Activated CD4-positive, alpha-beta memory T cell treated with anti-CD3 and anti-CD28 coated beads, Interleukin-2, amount 10 ng/mL, durations not matched to agents 7 days and 5 days (primary cell): ENCODE measurements at regions not wholly inside any gene's neighbourhood (a gene's known extent, or its start where the extent isn't known, plus 50 kb on each side); places are given as distances from the start of the nearest gene placed in this dataset.

Source experiments
- CTCF ChIA-PET: fragments of 350-600 bp; sonication (Branson Sonifier 250); formaldehyde crosslinking; loops from one replicate; lab custom pipeline; 2021; ENCODE audit warnings: antibody characterized with exemption, inconsistent platforms; lab: Charles Lee
- POLR2A ChIA-PET: fragments of 350-600 bp; sonication (Branson Sonifier 250); formaldehyde crosslinking; loops from one replicate; lab custom pipeline; 2021; ENCODE audit warnings: antibody characterized with exemption; lab: Charles Lee
- DNase-seq: peaks from one replicate; pipeline ENCODE4 v3.0.0-alpha.2; 2020
- H3K27ac Mint-ChIP-seq: one replicate; pipeline ENCODE4 v1.8.0; 2021; ENCODE audit warnings: mild to moderate bottlenecking, mixed read lengths
- H3K27me3 Mint-ChIP-seq: one replicate; pipeline ENCODE4 v1.8.0; 2021; ENCODE audit warnings: mixed read lengths
- H3K36me3 Mint-ChIP-seq: one replicate; pipeline ENCODE4 v1.8.0; 2021; ENCODE audit warnings: low read depth, mixed read lengths
- H3K4me1 Mint-ChIP-seq: one replicate; pipeline ENCODE4 v1.8.0; 2021; ENCODE audit warnings: mixed read lengths
- H3K4me3 Mint-ChIP-seq: one replicate; pipeline ENCODE4 v1.8.0; 2021; ENCODE audit warnings: mild to moderate bottlenecking, mixed read lengths
- H3K9me3 Mint-ChIP-seq: one replicate; pipeline ENCODE4 v1.8.0; 2021; ENCODE audit warnings: mixed read lengths

DNA sequence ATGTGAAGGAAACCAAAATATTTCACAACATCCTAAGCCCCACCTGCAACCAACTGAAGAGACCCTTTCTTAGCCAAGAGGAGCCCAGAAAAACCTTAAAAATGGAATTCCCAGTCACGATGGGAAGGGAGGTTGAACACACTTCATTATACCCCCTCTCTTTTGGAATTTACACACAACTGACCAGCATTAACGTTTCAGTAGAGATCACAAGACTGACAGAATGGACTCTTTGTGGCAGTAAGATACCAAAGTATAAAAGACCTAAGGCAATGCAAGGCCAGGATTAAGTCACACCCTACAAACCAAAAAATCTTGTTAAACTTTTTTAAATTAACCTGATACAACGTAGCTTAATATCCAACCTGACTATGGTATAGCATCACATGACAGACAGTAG lies 190.9 kb downstream of the OTOR start:
- Mint-ChIP-seq H3K27me3 (no peaks in the 10 kb centered on the region), H3K4me1 (no peaks in the 10 kb centered on the region), H3K27ac (no peak overlapping the region), H3K9me3 (no peaks in the 10 kb centered on the region), H3K4me3 (no peak overlapping the region), H3K36me3 (no peaks in the 10 kb centered on the region)
- no peak for DNase-seq
- ChIA-PET CTCF (no interaction called here), POLR2A (no interaction called here)

DNA sequence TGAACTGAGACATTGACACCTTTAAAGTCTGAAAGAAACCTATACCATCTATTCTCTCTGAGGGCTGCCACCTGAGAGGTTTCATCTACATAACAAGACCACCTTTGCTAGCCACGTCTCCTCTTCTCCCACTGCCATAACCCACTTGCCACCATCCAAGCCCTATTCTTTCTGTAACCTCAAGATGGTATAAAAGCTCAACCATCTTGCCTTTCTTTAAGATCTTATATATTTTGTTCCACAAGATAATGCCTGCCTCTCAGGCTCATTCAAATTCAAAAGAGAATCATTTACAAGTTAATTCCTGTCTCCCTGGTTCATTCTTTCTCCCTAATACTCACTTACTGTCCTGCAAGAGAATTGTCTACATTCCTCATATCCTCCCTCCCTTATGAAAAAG lies 192.5 kb downstream of the OTOR start:
- no peak for DNase-seq
- no peaks in the 10 kb centered on the region for H3K36me3 Mint-ChIP-seq
- CTCF ChIA-PET = no interaction called here
- POLR2A ChIA-PET = no interaction called here
- H3K4me3 Mint-ChIP-seq = no peak overlapping the region
- H3K4me1 Mint-ChIP-seq = no peaks in the 10 kb centered on the region
- no peaks in the 10 kb centered on the region for H3K27me3 Mint-ChIP-seq
- no peaks in the 10 kb centered on the region for H3K9me3 Mint-ChIP-seq
- H3K27ac Mint-ChIP-seq = no peak overlapping the region

DNA sequence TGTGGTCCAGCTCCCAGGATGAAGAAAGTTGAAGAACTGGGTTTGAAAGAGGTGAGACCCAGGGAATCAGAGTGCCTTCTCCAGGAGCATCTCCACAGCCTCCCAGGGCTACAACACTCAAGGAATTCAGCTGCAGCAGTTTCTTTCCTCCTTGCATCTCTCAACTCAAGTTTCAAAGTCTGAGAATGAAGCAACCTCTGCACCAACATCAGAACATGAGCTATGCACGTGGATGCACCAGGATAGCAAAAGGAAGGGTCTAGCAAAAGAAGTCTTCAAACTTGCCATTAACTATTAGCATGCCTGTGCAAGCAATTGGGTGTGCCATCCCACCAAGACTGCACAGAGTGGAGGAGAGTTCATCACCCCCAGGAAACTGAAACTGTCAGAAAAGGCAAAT lies 193.9 kb downstream of the OTOR start:
- no peak for DNase-seq
- ChIA-PET POLR2A (no interaction called here), CTCF (interaction anchor here (0.6 kb wide), 1 partner anchor 1045 kb away, joined by 3 read pairs; no protein-coding TSS in a partner anchor)
- Mint-ChIP-seq H3K4me1 (no peaks in the 10 kb centered on the region), H3K27me3 (no peaks in the 10 kb centered on the region), H3K9me3 (no peaks in the 10 kb centered on the region), H3K36me3 (no peaks in the 10 kb centered on the region), H3K27ac (no peak overlapping the region), H3K4me3 (no peak overlapping the region)

DNA sequence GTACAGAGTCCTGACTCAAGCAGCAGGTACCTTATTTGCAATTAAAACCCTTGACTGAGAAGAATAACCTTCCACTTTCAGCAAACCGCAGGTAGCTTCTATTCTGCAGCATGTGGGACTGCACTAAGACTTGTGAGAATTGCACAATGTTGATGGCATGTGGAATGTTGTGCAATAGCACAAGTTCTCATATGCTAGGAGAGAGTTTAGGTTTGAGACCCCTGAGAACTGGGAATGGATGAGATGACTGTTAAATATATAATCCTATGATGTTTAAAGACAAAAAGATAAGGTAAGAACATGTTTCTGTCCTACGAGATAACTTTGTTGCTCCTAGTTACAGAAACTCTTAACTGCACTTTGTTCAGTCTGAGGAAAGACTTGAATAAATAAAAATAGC lies 194.6 kb downstream of the OTOR start:
- Mint-ChIP-seq H3K9me3 (no peaks in the 10 kb centered on the region), H3K27ac (no peak overlapping the region), H3K36me3 (no peaks in the 10 kb centered on the region), H3K4me1 (no peaks in the 10 kb centered on the region), H3K4me3 (no peak overlapping the region), H3K27me3 (no peaks in the 10 kb centered on the region)
- no peak for DNase-seq
- POLR2A ChIA-PET = no interaction called here
- CTCF ChIA-PET = no interaction called here

DNA sequence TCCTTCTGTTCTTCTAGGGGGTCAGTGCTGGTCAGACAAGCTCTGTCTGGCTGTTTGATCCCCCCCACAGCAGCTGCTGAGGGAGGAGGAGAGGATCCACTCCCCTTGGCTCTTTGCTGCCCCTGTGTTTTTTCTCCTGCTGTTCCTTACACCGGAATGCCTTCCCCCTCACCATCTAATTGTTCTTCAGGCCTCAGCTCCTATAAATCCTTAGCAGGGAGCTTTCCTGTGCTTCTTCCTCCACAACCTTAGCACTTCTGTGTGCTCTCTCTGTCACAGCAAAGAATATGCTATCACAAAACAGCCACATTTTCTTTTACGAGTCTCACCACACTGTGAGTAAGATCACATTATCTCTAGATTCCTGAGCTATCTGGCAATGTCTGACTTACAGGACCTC lies 196.6 kb downstream of the OTOR start:
- Mint-ChIP-seq H3K4me1 (no peaks in the 10 kb centered on the region), H3K9me3 (no peaks in the 10 kb centered on the region), H3K27ac (no peak overlapping the region), H3K4me3 (no peak overlapping the region), H3K36me3 (no peaks in the 10 kb centered on the region), H3K27me3 (no peaks in the 10 kb centered on the region)
- ChIA-PET POLR2A (no interaction called here), CTCF (no interaction called here)
- DNase-seq = no peak

DNA sequence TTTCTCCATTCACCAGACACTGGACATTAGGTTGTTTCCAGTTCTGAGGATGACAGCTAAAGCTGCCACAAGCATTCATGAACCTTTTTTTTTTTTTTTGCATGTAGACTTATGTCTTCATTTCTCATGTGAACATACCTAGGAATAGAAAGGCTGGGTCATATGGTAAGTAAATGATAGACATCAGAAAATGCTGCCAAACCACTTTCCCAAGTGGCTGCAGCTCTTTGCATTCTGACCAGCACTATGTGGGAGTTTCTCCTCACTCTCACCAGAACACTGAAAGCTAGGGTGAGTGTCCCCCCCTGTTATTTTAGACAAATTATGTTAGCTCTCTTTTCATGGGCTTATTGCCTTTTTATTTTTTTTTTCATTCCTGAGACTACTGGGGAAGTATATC lies 197.5 kb downstream of the OTOR start:
- no peak overlapping the region for H3K4me3 Mint-ChIP-seq
- H3K4me1 Mint-ChIP-seq = no peaks in the 10 kb centered on the region
- H3K27ac Mint-ChIP-seq = no peak overlapping the region
- ChIA-PET CTCF (no interaction called here), POLR2A (no interaction called here)
- no peak for DNase-seq
- H3K9me3 Mint-ChIP-seq = no peaks in the 10 kb centered on the region
- H3K36me3 Mint-ChIP-seq = no peaks in the 10 kb centered on the region
- H3K27me3 Mint-ChIP-seq = no peaks in the 10 kb centered on the region

DNA sequence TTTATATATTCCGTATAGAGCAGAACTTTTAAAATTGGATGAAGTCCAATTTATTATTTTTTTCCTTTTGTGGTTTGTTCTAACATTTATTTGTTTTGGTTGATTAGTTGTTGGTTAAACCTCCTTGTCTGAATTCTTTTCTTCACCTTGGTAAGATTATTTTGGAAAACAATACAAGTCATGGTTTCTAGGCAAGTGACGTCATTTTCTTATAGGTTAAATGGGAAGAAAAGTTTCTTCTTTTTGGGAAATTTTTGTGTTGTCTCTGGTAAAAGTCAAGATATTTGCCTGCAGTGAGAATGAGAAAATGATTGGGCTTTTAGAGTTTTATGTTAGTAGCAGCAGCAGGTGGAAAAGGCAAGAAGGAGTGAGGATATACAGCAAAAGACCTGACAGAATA lies 197.9 kb downstream of the OTOR start:
- no peak for DNase-seq
- POLR2A ChIA-PET = no interaction called here
- no peak overlapping the region for H3K27ac Mint-ChIP-seq
- no peaks in the 10 kb centered on the region for H3K4me1 Mint-ChIP-seq
- no peaks in the 10 kb centered on the region for H3K36me3 Mint-ChIP-seq
- no peaks in the 10 kb centered on the region for H3K27me3 Mint-ChIP-seq
- no peaks in the 10 kb centered on the region for H3K9me3 Mint-ChIP-seq
- no peak overlapping the region for H3K4me3 Mint-ChIP-seq
- CTCF ChIA-PET = no interaction called here

DNA sequence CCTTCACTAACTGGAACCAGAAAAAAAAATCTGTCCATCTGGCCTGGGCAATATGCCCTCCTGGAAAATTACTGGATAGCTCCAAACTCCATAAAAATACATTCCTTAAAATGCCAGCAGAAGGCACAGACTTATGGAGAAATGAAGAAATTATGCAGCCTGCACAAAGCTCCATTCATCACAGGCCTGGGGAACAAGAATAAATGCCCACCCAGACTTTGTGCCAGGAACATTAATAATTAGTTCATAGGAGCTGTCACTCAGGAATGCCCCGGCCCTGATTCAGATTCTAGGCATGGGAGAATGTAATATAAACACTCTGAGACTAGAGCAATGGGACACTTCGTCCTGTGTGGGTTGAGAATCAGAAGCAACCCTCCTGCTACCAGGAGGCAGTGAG lies 199.3 kb downstream of the OTOR start:
- POLR2A ChIA-PET = no interaction called here
- Mint-ChIP-seq H3K27ac (no peak overlapping the region), H3K36me3 (no peaks in the 10 kb centered on the region), H3K27me3 (no peaks in the 10 kb centered on the region), H3K4me1 (no peaks in the 10 kb centered on the region), H3K4me3 (no peak overlapping the region), H3K9me3 (no peaks in the 10 kb centered on the region)
- CTCF ChIA-PET = no interaction called here
- DNase-seq = no peak

DNA sequence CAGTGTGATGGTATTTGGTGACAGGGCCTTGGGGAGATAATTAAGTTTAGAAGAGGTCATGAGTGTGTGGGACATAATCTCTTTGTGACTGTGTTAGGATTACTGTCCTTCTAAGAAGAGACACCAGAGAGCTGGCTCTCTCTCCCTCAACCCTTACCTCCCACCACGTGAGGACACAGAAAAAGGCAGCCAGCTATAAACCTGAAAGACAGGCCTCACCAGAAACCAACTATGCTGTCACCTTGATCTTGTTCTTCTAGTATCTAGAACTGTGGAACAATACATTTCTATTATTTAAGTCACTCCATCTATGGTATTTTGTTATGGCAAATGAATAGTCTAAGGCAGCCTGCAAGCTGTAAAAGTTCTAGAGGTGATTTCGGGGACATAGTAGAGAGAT lies 203.7 kb downstream of the OTOR start:
- H3K9me3 Mint-ChIP-seq = no peaks in the 10 kb centered on the region
- H3K27ac Mint-ChIP-seq = no peak overlapping the region
- CTCF ChIA-PET = no interaction called here
- no peaks in the 10 kb centered on the region for H3K36me3 Mint-ChIP-seq
- no peak overlapping the region for H3K4me3 Mint-ChIP-seq
- no peak for DNase-seq
- POLR2A ChIA-PET = no interaction called here
- H3K4me1 Mint-ChIP-seq = no peaks in the 10 kb centered on the region
- no peaks in the 10 kb centered on the region for H3K27me3 Mint-ChIP-seq

DNA sequence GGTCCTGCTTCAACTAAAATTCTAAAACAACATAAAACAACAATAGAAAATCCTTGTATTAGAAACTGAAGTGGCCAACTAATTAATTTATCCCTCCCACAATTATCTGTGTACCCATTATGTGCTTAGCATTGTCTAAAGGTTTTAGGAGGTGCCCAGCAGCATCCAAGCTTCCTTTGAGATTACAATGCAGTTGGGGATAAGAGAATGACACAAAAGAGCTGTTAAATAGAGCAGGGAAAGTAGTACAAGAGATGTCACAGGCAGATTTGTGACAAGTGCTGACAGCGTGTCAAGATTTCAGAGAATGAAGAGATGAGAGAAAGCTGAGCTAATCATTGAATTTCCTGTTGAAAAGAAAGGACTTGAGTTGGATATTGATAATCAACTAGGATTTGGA lies 204.8 kb downstream of the OTOR start:
- ChIA-PET POLR2A (no interaction called here), CTCF (no interaction called here)
- no peak overlapping the region for H3K4me3 Mint-ChIP-seq
- no peak for DNase-seq
- no peaks in the 10 kb centered on the region for H3K27me3 Mint-ChIP-seq
- no peaks in the 10 kb centered on the region for H3K4me1 Mint-ChIP-seq
- H3K9me3 Mint-ChIP-seq = no peaks in the 10 kb centered on the region
- H3K36me3 Mint-ChIP-seq = no peaks in the 10 kb centered on the region
- no peak overlapping the region for H3K27ac Mint-ChIP-seq

DNA sequence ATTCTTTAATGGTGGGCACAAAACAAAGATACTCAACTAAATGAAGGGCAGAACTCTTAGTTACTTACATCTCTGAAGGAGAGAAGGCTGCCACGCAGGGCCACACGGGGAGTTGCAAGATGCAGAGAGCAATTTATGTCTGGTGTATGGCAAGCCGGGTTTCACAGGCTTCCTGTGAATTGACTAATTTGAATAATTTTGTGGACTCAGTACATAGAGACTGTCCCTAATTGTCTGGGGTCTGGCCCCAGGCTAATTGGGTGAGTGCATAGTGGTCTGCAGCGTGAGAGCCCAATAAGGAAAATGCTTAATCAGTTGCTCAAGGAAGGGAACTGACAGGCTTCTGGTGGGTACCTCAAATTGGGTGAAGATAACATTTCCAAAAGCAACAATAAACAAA lies 205.7 kb downstream of the OTOR start:
- no peak overlapping the region for H3K4me3 Mint-ChIP-seq
- no peaks in the 10 kb centered on the region for H3K36me3 Mint-ChIP-seq
- no peaks in the 10 kb centered on the region for H3K4me1 Mint-ChIP-seq
- DNase-seq = no peak
- ChIA-PET POLR2A (no interaction called here), CTCF (no interaction called here)
- no peaks in the 10 kb centered on the region for H3K9me3 Mint-ChIP-seq
- H3K27me3 Mint-ChIP-seq = no peaks in the 10 kb centered on the region
- no peak overlapping the region for H3K27ac Mint-ChIP-seq

DNA sequence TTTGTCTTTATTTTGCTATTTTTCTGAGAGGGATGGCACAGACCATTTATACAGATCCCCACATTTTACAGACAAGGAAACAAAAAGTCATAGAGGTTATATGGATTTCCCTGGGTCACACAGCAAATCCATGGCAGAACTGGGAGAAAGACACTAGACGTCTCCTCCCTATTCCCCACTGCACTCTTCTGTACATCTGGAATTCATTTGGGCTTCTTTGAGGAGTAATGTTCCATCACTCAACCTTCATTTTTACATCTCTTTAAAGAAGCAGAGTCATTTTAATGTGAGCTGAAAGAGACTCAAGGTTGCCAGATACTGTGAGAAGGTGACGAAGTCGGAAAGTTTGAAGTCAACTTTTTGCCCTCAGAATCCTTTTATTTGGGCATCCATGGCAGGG lies 207.3 kb downstream of the OTOR start:
- Mint-ChIP-seq H3K9me3 (no peaks in the 10 kb centered on the region), H3K27me3 (no peaks in the 10 kb centered on the region), H3K4me3 (no peak overlapping the region), H3K4me1 (no peaks in the 10 kb centered on the region), H3K36me3 (no peaks in the 10 kb centered on the region), H3K27ac (no peak overlapping the region)
- ChIA-PET POLR2A (no interaction called here), CTCF (no interaction called here)
- no peak for DNase-seq

DNA sequence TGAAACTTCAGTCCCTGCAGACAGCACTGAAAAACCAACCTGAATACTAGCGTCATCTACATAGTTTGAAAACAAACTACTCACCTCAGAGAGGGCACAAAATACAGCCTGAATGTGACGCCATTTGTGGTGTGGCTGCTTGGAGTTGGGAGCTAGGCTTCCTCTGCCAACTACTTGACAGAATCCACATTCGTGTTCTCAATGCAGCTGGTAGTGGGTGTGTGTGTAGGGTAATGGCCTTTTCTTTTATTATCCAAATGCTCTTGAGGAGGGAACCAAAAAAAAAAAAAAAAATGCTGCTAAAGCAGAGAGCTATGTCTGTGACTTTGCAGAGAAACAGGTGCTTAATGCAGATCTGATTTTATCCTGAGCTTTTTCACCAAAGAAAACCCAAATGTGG lies 207.8 kb downstream of the OTOR start:
- Mint-ChIP-seq H3K36me3 (no peaks in the 10 kb centered on the region), H3K9me3 (no peaks in the 10 kb centered on the region), H3K4me3 (no peak overlapping the region), H3K27me3 (no peaks in the 10 kb centered on the region), H3K4me1 (no peaks in the 10 kb centered on the region), H3K27ac (no peak overlapping the region)
- CTCF ChIA-PET = no interaction called here
- DNase-seq = no peak
- POLR2A ChIA-PET = no interaction called here

DNA sequence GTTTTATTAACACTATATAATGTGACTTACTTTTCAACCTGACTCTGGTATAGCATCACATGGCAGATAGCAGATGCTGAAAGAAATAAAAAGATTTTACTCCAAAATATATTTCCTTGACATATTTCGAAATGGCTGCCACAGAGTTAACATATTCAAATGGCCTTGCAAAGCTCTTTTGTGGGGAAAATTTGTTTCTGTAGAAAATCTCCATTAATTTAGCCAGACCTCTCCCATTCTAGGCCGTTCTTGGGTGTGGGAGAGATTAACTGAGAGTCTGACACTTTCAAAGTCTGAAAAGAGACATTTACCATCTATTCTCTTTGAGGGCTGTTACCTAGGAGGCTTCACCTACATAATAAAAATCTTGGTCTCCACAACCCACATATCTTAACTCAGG lies 217.2 kb downstream of the OTOR start:
- Mint-ChIP-seq H3K36me3 (no peaks in the 10 kb centered on the region), H3K27ac (no peak overlapping the region), H3K9me3 (peaks cover 7% of the 10 kb centered on the region), H3K4me3 (no peak overlapping the region), H3K4me1 (no peaks in the 10 kb centered on the region), H3K27me3 (no peaks in the 10 kb centered on the region)
- no peak for DNase-seq
- POLR2A ChIA-PET = no interaction called here
- CTCF ChIA-PET = no interaction called here
